Subcutaneous abdominal adipose tissue (tissue), 5 donors: ENCODE measurements at regions not wholly inside any gene's neighbourhood (a gene's known extent, or its start where the extent isn't known, plus 50 kb on each side); places are given as distances from the start of the nearest gene placed in this dataset.

Experiments used
- H3K27ac ChIP-seq: one replicate; pipeline ENCODE4 v1.7.0; 2013; ENCODE audit warnings: low read depth, mild to moderate bottlenecking, inconsistent platforms, low read length, moderate library complexity
- H3K27me3 ChIP-seq, 5 donors: one replicate each; pipeline ENCODE4 v1.7.0; 2013; ENCODE audit warnings: low read length in 5 of 5, inconsistent platforms in 1 of 5; ENCODE audit not compliant: control insufficient read depth in 5 of 5, insufficient read depth in 4 of 5
- H3K36me3 ChIP-seq, 5 donors: one replicate each; pipeline ENCODE4 v1.7.0; 2013; ENCODE audit warnings: low read length in 5 of 5; ENCODE audit not compliant: control insufficient read depth in 5 of 5, insufficient read depth in 5 of 5
- H3K4me1 ChIP-seq, 5 donors: one replicate each; pipeline ENCODE4 v1.7.0; 2013; ENCODE audit warnings: low read length in 5 of 5, mild to moderate bottlenecking in 3 of 5, moderate library complexity in 1 of 5; ENCODE audit not compliant: control insufficient read depth in 5 of 5, insufficient read depth in 5 of 5
- H3K4me3 ChIP-seq, 5 donors: one replicate each; pipeline ENCODE4 v1.7.0; 2013; ENCODE audit warnings: low read length in 5 of 5, low read depth in 1 of 5
- H3K9ac ChIP-seq, 5 donors: one replicate each; pipeline ENCODE4 v1.7.0; 2013; ENCODE audit warnings: low read length in 5 of 5, mild to moderate bottlenecking in 4 of 5, moderate library complexity in 3 of 5
- H3K9me3 ChIP-seq, 5 donors: one replicate each; pipeline ENCODE4 v1.7.0; 2013; ENCODE audit warnings: low read length in 5 of 5; ENCODE audit not compliant: control insufficient read depth in 5 of 5
- donor health status: healthy.
- donor health status: healthy.
- donor health status: healthy.
- donor health status: healthy.
- donor health status: healthy.

DNA sequence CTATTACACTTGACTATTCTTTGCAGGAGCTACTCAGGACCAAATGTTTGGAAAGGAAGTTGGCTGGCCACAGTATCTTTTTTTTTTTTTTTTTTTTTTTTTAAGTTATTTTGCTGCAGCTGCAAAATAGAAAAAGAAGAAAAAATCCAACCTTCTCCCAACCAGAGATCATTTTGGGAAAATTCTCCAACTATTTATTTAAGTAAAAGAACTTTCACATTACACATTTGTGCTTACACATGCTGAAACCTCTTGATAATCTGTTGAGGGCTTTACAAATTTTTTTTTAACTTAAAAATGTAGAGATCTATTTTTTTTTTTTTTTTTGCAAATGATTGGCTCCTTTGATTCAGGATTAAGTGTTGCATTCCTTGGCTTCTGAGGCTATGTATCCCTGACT, 148.0 kb downstream of the POLR2M start:
- Histone ChIP-seq H3K9me3 (peaks cover 0 to 3% (median 0%) of the 10 kb centered on the region in 5 donors), H3K9ac (no peak overlapping the region), H3K27ac (no peak overlapping the region), H3K36me3 (no peaks in the 10 kb centered on the region), H3K4me1 (no peaks in the 10 kb centered on the region), H3K4me3 (no peak overlapping the region), H3K27me3 (peaks cover 0 to 4% (median 2%) of the 10 kb centered on the region in 5 donors)

DNA sequence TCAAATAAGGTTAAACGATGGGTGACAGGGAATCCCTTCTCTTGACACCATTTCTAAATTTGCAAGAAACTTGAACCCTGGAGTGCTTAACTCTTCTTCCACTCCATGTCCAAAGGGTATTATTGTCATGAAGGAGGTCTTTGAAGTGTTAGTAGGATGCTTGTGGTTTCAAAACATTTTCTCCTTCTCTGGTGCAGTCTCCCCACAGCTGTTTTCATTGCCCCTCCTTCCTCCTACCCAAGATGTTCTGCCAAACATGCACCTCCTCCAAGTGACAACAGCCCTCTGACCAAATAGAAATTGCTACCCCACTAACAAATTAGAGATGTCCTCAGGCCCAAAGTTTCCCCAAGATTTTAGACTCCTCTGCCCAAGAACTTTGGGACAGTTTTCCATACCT, 151.4 kb downstream of the POLR2M start:
- Histone ChIP-seq H3K4me1 (peaks cover 0 to 5% (median 0%) of the 10 kb centered on the region in 5 donors), H3K4me3 (no peak overlapping the region), H3K9me3 (peaks cover 0 to 2% (median 0%) of the 10 kb centered on the region in 5 donors), H3K36me3 (no peaks in the 10 kb centered on the region), H3K9ac (no peak overlapping the region), H3K27ac (no peak overlapping the region), H3K27me3 (peaks cover 0 to 5% (median 0%) of the 10 kb centered on the region in 5 donors)

DNA sequence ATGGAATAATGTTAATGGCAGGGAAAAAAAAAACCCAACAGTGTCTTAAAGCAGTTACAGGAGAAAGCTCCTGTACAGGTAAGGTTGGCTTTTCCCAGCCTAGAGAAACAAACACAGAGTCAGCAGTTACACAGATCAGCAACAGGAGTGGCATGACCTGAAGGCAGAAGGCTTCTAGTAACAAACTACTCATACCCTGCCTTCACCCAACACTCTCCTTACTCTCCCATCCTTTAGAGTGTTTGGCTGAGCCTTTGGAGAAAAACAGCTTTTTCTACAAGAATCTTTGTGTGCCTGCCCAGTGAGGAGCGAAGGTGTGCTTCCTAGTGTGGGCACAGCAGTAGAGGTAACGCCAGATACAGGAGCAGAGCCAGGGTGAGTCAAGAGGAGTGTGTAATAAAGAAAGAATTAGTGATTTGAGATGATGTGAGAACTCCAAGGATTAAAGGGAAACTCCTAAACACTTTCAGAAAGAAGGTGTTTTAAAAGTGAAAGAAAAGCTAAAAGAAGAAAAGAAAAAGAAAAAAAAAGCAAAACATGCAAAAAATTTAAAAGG, 152.7 kb downstream of the POLR2M start:
- Histone ChIP-seq H3K9ac (no peak overlapping the region), H3K4me3 (no peak overlapping the region), H3K36me3 (no peaks in the 10 kb centered on the region), H3K4me1 (peaks cover 0 to 5% (median 0%) of the 10 kb centered on the region in 5 donors), H3K27ac (no peak overlapping the region), H3K9me3 (no peaks in the 10 kb centered on the region), H3K27me3 (peaks cover 0 to 10% (median 3%) of the 10 kb centered on the region in 5 donors)

DNA sequence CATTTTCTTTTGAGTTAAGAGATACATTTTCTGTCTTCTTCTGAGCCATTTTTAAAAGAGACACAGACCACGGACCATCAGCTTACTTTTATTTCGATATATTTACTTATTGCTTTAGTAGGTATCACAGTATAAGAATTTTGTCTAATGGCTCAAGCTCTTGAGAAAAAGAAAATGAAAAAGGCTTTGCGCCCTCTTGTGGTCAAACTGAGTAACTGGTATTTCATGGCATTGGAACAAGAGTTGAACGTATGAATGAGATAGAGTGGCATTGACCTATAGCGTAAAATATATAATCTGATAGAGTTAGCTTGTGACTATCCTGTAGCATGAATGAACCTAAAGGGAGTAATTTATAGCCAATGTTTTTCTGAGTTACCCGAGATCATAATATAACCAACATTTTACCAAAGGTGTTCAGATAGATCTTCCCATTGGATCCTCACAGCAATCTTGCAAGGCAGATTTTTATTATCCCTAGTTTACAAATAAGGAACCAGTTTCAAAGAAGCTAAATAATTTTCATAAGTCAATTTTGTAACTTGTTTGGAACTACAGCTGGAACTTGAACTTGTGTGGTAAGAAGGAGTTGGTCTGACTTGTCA, 154.6 kb downstream of the POLR2M start:
- Histone ChIP-seq H3K36me3 (no peaks in the 10 kb centered on the region), H3K27ac (no peak overlapping the region), H3K27me3 (peaks cover 0 to 14% (median 3%) of the 10 kb centered on the region in 5 donors), H3K9ac (no peak overlapping the region), H3K4me1 (peaks cover 0 to 5% (median 0%) of the 10 kb centered on the region in 5 donors), H3K4me3 (no peak overlapping the region), H3K9me3 (no peaks in the 10 kb centered on the region)

DNA sequence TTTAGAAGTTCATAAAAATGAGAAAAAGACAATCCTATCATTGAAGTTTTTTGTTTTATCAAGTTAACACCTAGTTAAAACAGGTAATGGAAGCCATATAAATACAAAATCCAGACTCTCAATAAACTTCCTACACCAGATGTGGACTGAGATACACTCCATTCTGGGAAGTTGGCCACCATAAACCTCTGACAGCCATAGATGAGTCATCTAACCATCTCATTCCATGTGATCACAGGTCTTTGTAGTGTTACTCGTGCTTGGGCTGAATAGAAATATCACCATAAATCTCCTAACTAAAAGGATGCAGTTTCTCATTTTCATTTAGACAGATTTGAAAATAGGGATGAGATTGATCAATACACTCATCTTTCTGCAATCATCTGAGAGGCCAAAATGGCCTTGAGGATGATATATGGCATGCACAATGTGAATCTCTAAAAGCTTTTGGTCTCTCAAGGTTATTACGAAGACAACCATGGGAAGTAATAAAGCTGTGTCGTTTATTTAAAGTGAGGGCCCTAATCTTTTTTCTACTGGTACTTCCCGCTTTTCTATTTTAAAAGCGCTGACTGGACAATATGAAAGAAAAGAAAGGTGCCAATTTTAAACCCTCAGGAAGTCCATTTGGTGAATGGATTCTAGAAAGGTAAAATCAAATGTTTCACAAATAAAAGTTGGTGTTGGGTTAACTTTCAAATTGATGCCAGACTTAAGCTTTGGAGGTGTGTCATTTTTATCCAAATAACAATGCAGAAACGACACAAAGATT, 155.5 kb downstream of the POLR2M start:
- H3K4me1 ChIP-seq, result peaks cover 0 to 5% (median 0%) of the 10 kb centered on the region in 5 donors
- no peaks in the 10 kb centered on the region for H3K9me3 ChIP-seq
- peaks cover 0 to 14% (median 3%) of the 10 kb centered on the region in 5 donors for H3K27me3 ChIP-seq
- H3K27ac ChIP-seq, result no peak overlapping the region
- H3K4me3 ChIP-seq, result no peak overlapping the region
- no peak overlapping the region for H3K9ac ChIP-seq
- H3K36me3 ChIP-seq, result no peaks in the 10 kb centered on the region

DNA sequence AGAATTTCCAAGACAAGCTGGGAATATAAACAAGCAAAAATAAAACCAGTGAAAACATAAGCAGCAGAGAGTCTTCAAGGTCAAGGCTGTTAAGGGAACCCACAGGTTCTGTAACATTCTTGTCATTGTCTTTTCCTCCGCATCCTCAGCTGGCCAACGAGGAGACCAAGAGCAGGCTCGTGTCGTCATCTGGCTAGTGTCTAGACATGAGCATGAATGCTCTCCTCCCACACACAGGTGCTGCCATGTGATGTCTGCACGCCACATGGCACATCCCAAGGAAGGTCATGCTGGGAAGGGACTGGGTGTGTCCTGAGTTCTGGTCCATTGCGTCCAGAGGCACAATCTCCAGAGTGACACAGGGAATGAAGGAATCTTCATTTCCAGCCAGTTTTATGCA, 156.2 kb downstream of the POLR2M start:
- no peak overlapping the region for H3K27ac ChIP-seq
- peaks cover 0 to 5% (median 0%) of the 10 kb centered on the region in 5 donors for H3K4me1 ChIP-seq
- H3K27me3 ChIP-seq, result peaks cover 3 to 21% (median 7%) of the 10 kb centered on the region in 5 donors
- no peak overlapping the region for H3K9ac ChIP-seq
- no peaks in the 10 kb centered on the region for H3K36me3 ChIP-seq
- no peaks in the 10 kb centered on the region for H3K9me3 ChIP-seq
- no peak overlapping the region for H3K4me3 ChIP-seq

DNA sequence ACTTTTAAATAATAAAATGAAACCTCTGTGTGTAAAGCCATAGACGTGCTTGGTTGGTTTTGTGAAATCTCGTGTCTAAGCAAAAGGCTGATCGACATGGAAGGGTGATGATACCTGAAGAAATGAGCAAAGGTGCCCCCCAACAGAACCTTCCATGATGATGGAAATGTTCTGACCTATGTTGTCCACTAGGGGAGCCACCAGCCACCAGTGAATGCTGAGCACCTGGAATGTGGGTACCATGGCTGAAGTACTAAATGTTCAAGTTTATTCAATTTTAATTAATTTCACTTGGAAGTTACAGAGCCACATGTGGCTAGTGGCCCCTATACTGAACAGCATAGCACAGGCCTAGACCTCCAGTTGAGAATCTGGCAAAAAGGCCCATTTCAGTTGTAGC, 158.8 kb downstream of the POLR2M start:
- H3K4me1 ChIP-seq, result peaks cover 0 to 5% (median 0%) of the 10 kb centered on the region in 5 donors
- no peak overlapping the region for H3K27ac ChIP-seq
- no peak overlapping the region for H3K9ac ChIP-seq
- H3K4me3 ChIP-seq, result no peak overlapping the region
- no peaks in the 10 kb centered on the region for H3K36me3 ChIP-seq
- H3K27me3 ChIP-seq, result peaks cover 5 to 19% (median 9%) of the 10 kb centered on the region in 5 donors
- no peaks in the 10 kb centered on the region for H3K9me3 ChIP-seq

DNA sequence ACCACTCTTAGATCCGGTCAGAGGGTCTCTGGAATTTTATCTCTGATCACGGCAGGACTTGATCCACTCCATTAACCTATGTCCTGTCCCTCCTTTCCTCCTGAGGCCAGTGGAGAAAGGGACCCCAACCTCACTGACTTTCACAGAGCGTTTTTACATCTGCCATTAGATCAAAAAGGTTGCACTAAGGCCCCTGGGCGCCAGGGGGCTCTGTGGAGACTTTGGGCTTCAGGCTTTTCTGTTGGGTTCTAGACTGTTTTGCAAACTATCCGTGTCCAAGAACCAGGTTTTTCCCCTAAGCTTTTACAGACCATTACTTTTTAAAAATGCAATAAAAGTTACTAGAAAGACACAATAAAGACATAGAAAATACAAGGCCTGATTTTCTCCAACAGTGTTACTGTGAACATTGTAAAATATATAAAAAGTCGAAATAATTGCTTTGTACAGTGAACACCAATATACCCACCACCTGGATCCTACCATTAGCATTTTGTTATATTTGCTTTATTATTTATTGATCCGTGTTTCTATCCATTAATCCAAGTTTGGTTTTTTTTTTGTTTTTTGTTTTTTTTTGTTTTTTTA, 159.7 kb downstream of the POLR2M start:
- Histone ChIP-seq H3K27ac (no peak overlapping the region), H3K36me3 (no peaks in the 10 kb centered on the region)

GRCh38 chr15:57867970-57868798, 161.7 kb downstream of the POLR2M start:
- no peaks in the 10 kb centered on the region for H3K9me3 ChIP-seq
- H3K4me1 ChIP-seq, result no peaks in the 10 kb centered on the region
- H3K4me3 ChIP-seq, result no peak overlapping the region
- H3K27me3 ChIP-seq, result peaks cover 7 to 24% (median 14%) of the 10 kb centered on the region in 5 donors
- no peak overlapping the region for H3K9ac ChIP-seq
- H3K36me3 ChIP-seq, result no peaks in the 10 kb centered on the region
- H3K27ac ChIP-seq, result no peak overlapping the region

More for the DNA sequence above, 159.7 kb downstream of the POLR2M start:
- Histone ChIP-seq H3K4me1 (no peaks in the 10 kb centered on the region), H3K9ac (no peak overlapping the region), H3K9me3 (no peaks in the 10 kb centered on the region), H3K4me3 (no peak overlapping the region), H3K27me3 (peaks cover 5 to 19% (median 9%) of the 10 kb centered on the region in 5 donors)
